Ovary (tissue), 7 donors: ENCODE measurements at regions not wholly inside any gene's neighbourhood (a gene's known extent, or its start where the extent isn't known, plus 50 kb on each side); places are given as distances from the start of the nearest gene placed in this dataset.

Source experiments
- DNase-seq, 5 donors: peaks; one replicate each; pipeline ENCODE4 v3.0.0-alpha.2; 2019 to 2020
- H3K27ac ChIP-seq, 2 donors: fragments of 200-600 bp; one replicate each; pipeline versions ENCODE4 v1.5.1 to v1.8.0; 2019 to 2022
- H3K27me3 ChIP-seq: fragments of 200-600 bp; one replicate; pipeline ENCODE4 v1.8.0; 2022
- H3K36me3 ChIP-seq: fragments of 200-600 bp; sonication (generic); one replicate; pipeline ENCODE4 v1.5.1; 2019
- H3K4me1 ChIP-seq: one replicate; pipeline ENCODE4 v1.8.1; 2013; ENCODE audit warnings: mild to moderate bottlenecking, moderate library complexity; ENCODE audit not compliant: insufficient read depth
- H3K4me3 ChIP-seq: fragments of 200-600 bp; sonication (generic); one replicate; pipeline ENCODE4 v1.5.1; 2017
- H3K9me3 ChIP-seq, 2 donors: fragments of 200-600 bp in 1 of 2; sonication (generic) in 1 of 2; one replicate each; pipeline versions ENCODE4 v1.5.1 to v1.8.1; 2013 to 2019; ENCODE audit warnings: mild to moderate bottlenecking in 1 of 2, moderate library complexity in 1 of 2
- CTCF ChIP-seq, 3 donors: fragments of 450-650 bp in 2 of 3; fragments of 200-600 bp in 1 of 3; IDR thresholded peaks; one replicate each; pipeline versions ENCODE4 v1.5.1 to v1.8.0; 2016 to 2022; ENCODE audit warnings: antibody characterized with exemption in 3 of 3, mild to moderate bottlenecking in 1 of 3
- EP300 ChIP-seq: sonication (generic); formaldehyde crosslinking; IDR thresholded peaks from one replicate; pipeline ENCODE4 v1.6.1; 2017; ENCODE audit warnings: antibody characterized with exemption
- POLR2A ChIP-seq: fragments of 450-650 bp; IDR thresholded peaks from one replicate; pipeline ENCODE4 v1.6.1; 2017; ENCODE audit warnings: antibody characterized with exemption, mild to moderate bottlenecking, moderate library complexity
- WGBS, 3 donors: extraction: QIAGEN DNeasy Blood & Tissue Kit in 1 of 3; methylation state at CpG; one replicate each; pipeline versions ENCODE4 v1.1.5 to v1.1.7; 2013 to 2017; 5-methylcytosine and 5-hydroxymethylcytosine counted together
- intact Hi-C, 4 donors: fragments of 100-400 bp; cut with DNase I; formaldehyde crosslinking; loops; one replicate each; pipeline versions ENCODE4 v1.11.0 to v1.15.1; 2022 to 2023
- donor health status: DM: no; HTN: no; CAD: no; lungs with moderate emphysema.
- donor health status: DM: no; HTN: no; CAD: no.
- donor health status: Bipolar disorder and iron deficiency.
- donor health status: DM: no; HTN: no; CAD: no.
- donor health status: DM: yes; HTN: yes; CAD: no.

GRCh38 chr2:217171874-217172273, 312.0 kb upstream of the TNP1 start:
- DNase-seq: no peak
- H3K9me3 ChIP-seq: no peaks in the 10 kb centered on the region
- no peaks in the 10 kb centered on the region for H3K4me1 ChIP-seq
- H3K36me3 ChIP-seq: no peaks in the 10 kb centered on the region
- no peak for TF ChIP-seq CTCF (IDR thresholded peaks at IDR 0.05)
- TF ChIP-seq EP300: no peak
- TF ChIP-seq POLR2A: no peak
- H3K27ac ChIP-seq: no peak overlapping the region
- intact Hi-C loops: no loop called here
- H3K4me3 ChIP-seq: no peak overlapping the region
- no peaks in the 10 kb centered on the region for H3K27me3 ChIP-seq

- H3K4me1 ChIP-seq: no peaks in the 10 kb centered on the region
- no peaks in the 10 kb centered on the region for H3K36me3 ChIP-seq
- DNase-seq: no peak
- H3K27me3 ChIP-seq: no peaks in the 10 kb centered on the region
- intact Hi-C loops: loop anchor here in 1 of 4 donors (5.0 kb wide), 1 partner anchor 471 kb away; the partner anchor contains the start of gene IGFBP5
- no peak for TF ChIP-seq POLR2A
- no peak for TF ChIP-seq CTCF (IDR thresholded peaks at IDR 0.05)
- TF ChIP-seq EP300: no peak
- H3K27ac ChIP-seq: no peak overlapping the region
- H3K9me3 ChIP-seq: no peaks in the 10 kb centered on the region
- 63 to 72% (median 72%) methylated on average over 1 of the region's 1 CpG for WGBS, 3 donors
- no peak overlapping the region for H3K4me3 ChIP-seq
These were observed 308.6 kb upstream of the TNP1 start for GRCh38 chr2:217168496-217168895.

GRCh38 chr2:217167531-217167930, 307.7 kb upstream of the TNP1 start:
- Histone ChIP-seq H3K4me1 (peaks cover 3% of the 10 kb centered on the region), H3K27ac (no peak overlapping the region), H3K36me3 (no peaks in the 10 kb centered on the region), H3K4me3 (no peak overlapping the region), H3K27me3 (no peaks in the 10 kb centered on the region), H3K9me3 (no peaks in the 10 kb centered on the region)
- DNase-seq: no peak
- intact Hi-C loops: loop anchor here in 1 of 4 donors (5.0 kb wide), 1 partner anchor 470 kb away; the partner anchor contains the start of gene IGFBP5
- TF ChIP-seq POLR2A (no peak), EP300 (no peak), CTCF (IDR thresholded peaks at IDR 0.05) (no peak)

GRCh38 chr2:217166241-217166850, 306.5 kb upstream of the TNP1 start:
- intact Hi-C loops: loop anchor here in 1 of 4 donors (5.0 kb wide), 1 partner anchor 469 kb away; the partner anchor contains the start of gene IGFBP5
- peak in 1 of 3 donors; percentile 43 for TF ChIP-seq CTCF (IDR thresholded peaks at IDR 0.05)
- no peak for TF ChIP-seq POLR2A
- Histone ChIP-seq H3K36me3 (no peaks in the 10 kb centered on the region), H3K4me1 (peaks cover 5% of the 10 kb centered on the region), H3K27me3 (no peaks in the 10 kb centered on the region), H3K27ac (no peak overlapping the region), H3K4me3 (no peak overlapping the region), H3K9me3 (no peaks in the 10 kb centered on the region)
- WGBS, 3 donors: 65 to 67% (median 66%) methylated on average over 3 of the region's 3 CpGs
- no peak for DNase-seq
